ENCODE measurements at regions not wholly inside any gene's neighbourhood (a gene's known extent, or its start where the extent isn't known, plus 50 kb on each side); places are given as distances from the start of the nearest gene placed in this dataset.

DNA sequence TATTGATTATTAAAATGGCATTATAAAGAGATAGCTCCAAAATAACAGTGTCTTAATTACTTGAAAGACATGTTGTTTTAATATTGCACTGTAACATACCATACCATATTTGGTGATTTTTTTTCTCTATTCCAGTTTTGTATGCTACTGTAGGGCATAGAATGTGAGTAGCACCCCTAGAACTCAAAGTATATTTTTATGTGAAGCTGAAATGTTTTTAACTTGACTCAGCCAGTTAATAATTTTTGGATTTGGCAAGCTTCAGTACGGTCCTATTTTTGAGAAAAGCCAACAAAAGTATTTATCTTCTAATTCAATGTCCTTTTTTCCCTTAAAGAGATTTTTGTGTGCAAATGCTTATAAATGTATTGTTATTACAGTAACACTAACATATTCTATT, 593.8 kb downstream of the USP25 start:
- TF ChIP-seq, protein P1, sequence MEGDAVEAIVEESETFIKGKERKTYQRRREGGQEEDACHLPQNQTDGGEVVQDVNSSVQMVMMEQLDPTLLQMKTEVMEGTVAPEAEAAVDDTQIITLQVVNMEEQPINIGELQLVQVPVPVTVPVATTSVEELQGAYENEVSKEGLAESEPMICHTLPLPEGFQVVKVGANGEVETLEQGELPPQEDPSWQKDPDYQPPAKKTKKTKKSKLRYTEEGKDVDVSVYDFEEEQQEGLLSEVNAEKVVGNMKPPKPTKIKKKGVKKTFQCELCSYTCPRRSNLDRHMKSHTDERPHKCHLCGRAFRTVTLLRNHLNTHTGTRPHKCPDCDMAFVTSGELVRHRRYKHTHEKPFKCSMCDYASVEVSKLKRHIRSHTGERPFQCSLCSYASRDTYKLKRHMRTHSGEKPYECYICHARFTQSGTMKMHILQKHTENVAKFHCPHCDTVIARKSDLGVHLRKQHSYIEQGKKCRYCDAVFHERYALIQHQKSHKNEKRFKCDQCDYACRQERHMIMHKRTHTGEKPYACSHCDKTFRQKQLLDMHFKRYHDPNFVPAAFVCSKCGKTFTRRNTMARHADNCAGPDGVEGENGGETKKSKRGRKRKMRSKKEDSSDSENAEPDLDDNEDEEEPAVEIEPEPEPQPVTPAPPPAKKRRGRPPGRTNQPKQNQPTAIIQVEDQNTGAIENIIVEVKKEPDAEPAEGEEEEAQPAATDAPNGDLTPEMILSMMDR (IDR thresholded peaks at IDR 0.05), result no peak
- no peak for TF ChIP-seq POLR2A (IDR thresholded peaks at IDR 0.05)
